IMR-90 (cell line): ENCODE measurements at regions not wholly inside any gene's neighbourhood (a gene's known extent, or its start where the extent isn't known, plus 50 kb on each side); places are given as distances from the start of the nearest gene placed in this dataset.

ENCODE experiments used
- ATAC-seq: fragments of 200-7000 bp; cut with Tn5 transposase; 2 replicates; pipeline ENCODE4 v1.9.1; 2020; ENCODE audit warnings: low read depth, mild to moderate bottlenecking, moderate library complexity
- BruUV-seq: library from RNA; stranded (reverse); fragments of 400-500 nt; replicated peaks from 2 replicates; lab custom pipeline; 2021; lab: Mats Ljungman, UMichigan
- CTCF ChIA-PET: fragments of 300-600 bp; formaldehyde crosslinking; extraction: SDS; loops from one replicate; lab custom pipeline; 2021; ENCODE audit warnings: antibody characterized with exemption; lab: Yijun Ruan, JAX
- POLR2A ChIA-PET: fragments of 300-600 bp; sonication (Branson Sonifier 250); formaldehyde crosslinking; loops from one replicate; lab custom pipeline; 2022; ENCODE audit warnings: antibody characterized with exemption; ENCODE audit not compliant: unreplicated experiment; lab: Charles Lee
- DNase-seq: peaks from one replicate; pipeline ENCODE4 v3.0.0; 2013
- H2AFZ ChIP-seq: replicated peaks from 2 replicates; pipeline ENCODE3; 2013; ENCODE audit warnings: low read length, mild to moderate bottlenecking; ENCODE audit not compliant: poor library complexity
- H2AK5ac ChIP-seq: 2 replicates; pipeline ENCODE4 v1.6.1; 2013; ENCODE audit warnings: low read depth, low read length, inconsistent platforms
- H2AK9ac ChIP-seq: replicated peaks from 2 replicates; pipeline ENCODE3; 2013; ENCODE audit warnings: mild to moderate bottlenecking, low read depth, low read length, moderate library complexity; ENCODE audit not compliant: poor library complexity
- H2BK120ac ChIP-seq: 2 replicates; pipeline ENCODE4 v1.6.1; 2013; ENCODE audit warnings: low read depth, low read length, inconsistent platforms
- H2BK15ac ChIP-seq: 3 replicates; pipeline ENCODE4 v1.6.1; 2013; ENCODE audit warnings: low read depth, low read length, inconsistent platforms
- H2BK20ac ChIP-seq: 2 replicates; pipeline ENCODE4 v1.6.1; 2013; ENCODE audit warnings: low read depth, mild to moderate bottlenecking, inconsistent platforms, low read length, moderate library complexity
- H2BK5ac ChIP-seq: 2 replicates; pipeline ENCODE4 v1.6.1; 2013; ENCODE audit warnings: mild to moderate bottlenecking, low read depth, low read length, inconsistent platforms; ENCODE audit not compliant: poor library complexity, severe bottlenecking
- H3K14ac ChIP-seq: replicated peaks from 2 replicates; pipeline ENCODE4 v1.6.1; 2013; ENCODE audit warnings: low read depth, low read length, inconsistent platforms
- H3K18ac ChIP-seq: 2 replicates; pipeline ENCODE4 v1.6.1; 2013; ENCODE audit warnings: low read depth, low read length, control low read depth
- H3K23ac ChIP-seq: 2 replicates; pipeline ENCODE4 v1.6.1; 2013; ENCODE audit warnings: low read depth, low read length, inconsistent platforms
- H3K27ac ChIP-seq: 2 replicates; pipeline ENCODE4 v1.5.1; 2013; ENCODE audit warnings: mild to moderate bottlenecking, control low read depth, low read length; ENCODE audit not compliant: insufficient read depth
- H3K27me3 ChIP-seq: 2 replicates; pipeline ENCODE4 v1.6.1; 2013; ENCODE audit warnings: low read length; ENCODE audit not compliant: control insufficient read depth, insufficient read depth
- H3K36me3 ChIP-seq: 2 replicates; pipeline ENCODE4 v1.6.1; 2013; ENCODE audit warnings: low read length, mixed read lengths; ENCODE audit not compliant: control insufficient read depth, insufficient read depth
- H3K4ac ChIP-seq: 2 replicates; pipeline ENCODE4 v1.6.1; 2013; ENCODE audit warnings: low read depth, low read length, inconsistent platforms
- H3K4me1 ChIP-seq: 2 replicates; pipeline ENCODE4 v1.6.1; 2013; ENCODE audit warnings: low read length, mixed read lengths; ENCODE audit not compliant: control insufficient read depth, insufficient read depth
- H3K4me2 ChIP-seq: 2 replicates; pipeline ENCODE4 v1.6.1; 2013; ENCODE audit warnings: low read depth, mild to moderate bottlenecking, control low read depth, low read length, moderate library complexity
- H3K4me3 ChIP-seq: 2 replicates; pipeline ENCODE4 v1.5.1; 2013; ENCODE audit warnings: low read depth, mild to moderate bottlenecking, control low read depth, low read length, moderate library complexity; ENCODE audit not compliant: insufficient read depth
- H3K56ac ChIP-seq: 2 replicates; pipeline ENCODE4 v1.6.1; 2013; ENCODE audit warnings: low read length, inconsistent platforms; ENCODE audit not compliant: insufficient read depth; ENCODE audit errors: extremely low read depth
- H3K79me1 ChIP-seq, 2 experiments: 2 replicates each; pipeline ENCODE4 v1.6.1; 2013; ENCODE audit warnings: low read length in 2 of 2, inconsistent platforms in 1 of 2, low read depth in 1 of 2
- H3K9ac ChIP-seq: 2 replicates; pipeline ENCODE4 v1.6.1; 2013; ENCODE audit warnings: low read depth, low read length, control low read depth
- H3K9me1 ChIP-seq: 2 replicates; pipeline ENCODE4 v1.6.1; 2013; ENCODE audit warnings: low read length, inconsistent platforms; ENCODE audit not compliant: insufficient read depth
- H3K9me3 ChIP-seq: 2 replicates; pipeline ENCODE4 v1.6.1; 2013; ENCODE audit warnings: low read length; ENCODE audit not compliant: control insufficient read depth, insufficient read depth
- H4K20me1 ChIP-seq: 2 replicates; pipeline ENCODE4 v1.6.1; 2013; ENCODE audit warnings: low read length, inconsistent platforms; ENCODE audit not compliant: insufficient read depth
- H4K5ac ChIP-seq: 2 replicates; pipeline ENCODE4 v1.6.1; 2013; ENCODE audit warnings: mild to moderate bottlenecking, low read depth, low read length, control low read depth
- H4K8ac ChIP-seq, 2 experiments: 2 replicates each; pipeline ENCODE4 v1.6.1; 2013; ENCODE audit warnings: low read depth in 2 of 2, low read length in 2 of 2, control low read depth in 1 of 2, inconsistent platforms in 1 of 2
- H4K91ac ChIP-seq: 2 replicates; pipeline ENCODE4 v1.6.1; 2013; ENCODE audit warnings: low read depth, low read length, inconsistent platforms; ENCODE audit not compliant: insufficient read depth
- BHLHE40 ChIP-seq: fragments of 150-350 bp; IDR thresholded peaks from 2 replicates; pipeline ENCODE4 v1.6.1; 2016; ENCODE audit warnings: mild to moderate bottlenecking, low read depth, low read length
- CEBPB ChIP-seq: IDR thresholded peaks from 2 replicates; pipeline ENCODE4 v1.6.1; 2012; ENCODE audit warnings: low read depth, low read length, improper control_type of control experiment
- CHD1 ChIP-seq: IDR thresholded peaks from 2 replicates; pipeline ENCODE4 v1.6.1; 2012; ENCODE audit warnings: low read depth, low read length, improper control_type of control experiment
- FOS ChIP-seq: fragments of 150-350 bp; IDR thresholded peaks from 2 replicates; pipeline ENCODE4 v1.6.1; 2016; ENCODE audit warnings: low read depth, low read length
- MAFK ChIP-seq: IDR thresholded peaks from 2 replicates; pipeline ENCODE4 v1.6.1; 2012; ENCODE audit warnings: low read depth, low read length, improper control_type of control experiment
- MAZ ChIP-seq: IDR thresholded peaks from 2 replicates; pipeline ENCODE4 v1.6.1; 2012; ENCODE audit warnings: low read depth, mild to moderate bottlenecking, low read length, improper control_type of control experiment, moderate library complexity, borderline replicate concordance
- MXI1 ChIP-seq: IDR thresholded peaks from 2 replicates; pipeline ENCODE4 v1.6.1; 2012; ENCODE audit warnings: low read depth, mild to moderate bottlenecking, low read length, moderate library complexity, borderline replicate concordance
- NFE2L2 ChIP-seq: fragments of 150-350 bp; IDR thresholded peaks from 2 replicates; pipeline ENCODE4 v1.6.1; 2016; ENCODE audit warnings: low read depth, mild to moderate bottlenecking, low read length
- POLR2A ChIP-seq: IDR thresholded peaks from 2 replicates; pipeline ENCODE4 v1.6.1; 2012; ENCODE audit warnings: mild to moderate bottlenecking, low read depth, low read length
- RAD21 ChIP-seq: IDR thresholded peaks from 2 replicates; pipeline ENCODE4 v1.6.1; 2012; ENCODE audit warnings: low read length, improper control_type of control experiment
- RCOR1 ChIP-seq: IDR thresholded peaks from 2 replicates; pipeline ENCODE4 v1.6.1; 2012; ENCODE audit warnings: mild to moderate bottlenecking, low read length, improper control_type of control experiment; ENCODE audit not compliant: insufficient replicate concordance
- RFX5 ChIP-seq: IDR thresholded peaks from 2 replicates; pipeline ENCODE4 v1.8.0; 2012; ENCODE audit warnings: low read depth, mild to moderate bottlenecking, low read length, moderate library complexity
- SMC3 ChIP-seq: fragments of 150-350 bp; IDR thresholded peaks from 2 replicates; pipeline ENCODE4 v1.6.1; 2016; ENCODE audit warnings: low read depth, mild to moderate bottlenecking, antibody characterized with exemption, low read length, moderate library complexity
- WGBS, 2 experiments: methylation state at CpG; one replicate each; pipeline versions ENCODE4 v1.1.5 to v1.1.7; 2013; ENCODE audit warnings: missing lambda C conversion rate in 2 of 2; ENCODE audit not compliant: insufficient read length in 1 of 2; ENCODE audit errors: extremely low coverage in 2 of 2; 5-methylcytosine and 5-hydroxymethylcytosine counted together
- dilution Hi-C: fragments of 300-500 bp; cut with HindIII; formaldehyde crosslinking; loops from one replicate; pipeline ENCODE4 v1.14.3; 2018; ENCODE audit warnings: low sequenced_read_pairs; ENCODE audit not compliant: unreplicated experiment
- in situ Hi-C: fragments of 300-500 bp; cut with MboI; formaldehyde crosslinking; loops from 3 replicates; pipeline ENCODE4 v1.14.3; 2019; ENCODE audit warnings: low sequenced_read_pairs, inconsistent platforms, mixed read lengths
- intact Hi-C: fragments of 100-400 bp; cut with micrococcal nuclease; formaldehyde crosslinking; loops from 2 replicates; pipeline ENCODE4 v1.10.0; 2022
- TF ChIP-seq, protein P1 (sequence below): fragments of 150-350 bp; IDR thresholded peaks from 2 replicates; pipeline ENCODE4 v1.6.1; 2016; ENCODE audit warnings: low read depth, mild to moderate bottlenecking, low read length, moderate library complexity, borderline replicate concordance
- TF ChIP-seq, protein P2 (sequence below): conservative IDR thresholded peaks from 2 replicates; pipeline ENCODE4 v1.5.1; 2012; ENCODE audit warnings: mild to moderate bottlenecking, low read depth, low read length, improper control_type of control experiment
- TF ChIP-seq, protein P3 (sequence below): fragments of 150-350 bp; IDR thresholded peaks from 2 replicates; pipeline ENCODE4 v1.6.1; 2017; ENCODE audit warnings: mild to moderate bottlenecking, antibody characterized with exemption, low read length, low read depth

- no peak overlapping the region for H3K4me3 ChIP-seq
- no peak overlapping the region for H2AK5ac ChIP-seq
- dilution Hi-C loops (no loop called here), in situ Hi-C loops (no loop called here), intact Hi-C loops (no loop called here)
- H3K9ac ChIP-seq: no peak overlapping the region
- H2BK15ac ChIP-seq: no peak overlapping the region
- no peaks in the 10 kb centered on the region for H3K27me3 ChIP-seq
- H3K9me1 ChIP-seq: no peaks in the 10 kb centered on the region
- no peak overlapping the region for H2AFZ ChIP-seq
- no peaks in the 10 kb centered on the region for H3K9me3 ChIP-seq
- no peak overlapping the region for H3K4ac ChIP-seq
- POLR2A ChIA-PET: no interaction called here
- H3K14ac ChIP-seq: no peak overlapping the region
- no peak overlapping the region for H3K56ac ChIP-seq
- no peaks in the 10 kb centered on the region for H3K36me3 ChIP-seq
- no peak for ATAC-seq
- no peak overlapping the region for H3K18ac ChIP-seq
- TF ChIP-seq MXI1: no peak
- no peak for TF ChIP-seq MAFK
- TF ChIP-seq RCOR1: no peak
- TF ChIP-seq MAZ: no peak
- TF ChIP-seq, protein P1, sequence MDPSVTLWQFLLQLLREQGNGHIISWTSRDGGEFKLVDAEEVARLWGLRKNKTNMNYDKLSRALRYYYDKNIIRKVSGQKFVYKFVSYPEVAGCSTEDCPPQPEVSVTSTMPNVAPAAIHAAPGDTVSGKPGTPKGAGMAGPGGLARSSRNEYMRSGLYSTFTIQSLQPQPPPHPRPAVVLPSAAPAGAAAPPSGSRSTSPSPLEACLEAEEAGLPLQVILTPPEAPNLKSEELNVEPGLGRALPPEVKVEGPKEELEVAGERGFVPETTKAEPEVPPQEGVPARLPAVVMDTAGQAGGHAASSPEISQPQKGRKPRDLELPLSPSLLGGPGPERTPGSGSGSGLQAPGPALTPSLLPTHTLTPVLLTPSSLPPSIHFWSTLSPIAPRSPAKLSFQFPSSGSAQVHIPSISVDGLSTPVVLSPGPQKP: no peak
- TF ChIP-seq POLR2A: no peak
- TF ChIP-seq RFX5: no peak
- TF ChIP-seq NFE2L2: no peak
- TF ChIP-seq, protein P2, sequence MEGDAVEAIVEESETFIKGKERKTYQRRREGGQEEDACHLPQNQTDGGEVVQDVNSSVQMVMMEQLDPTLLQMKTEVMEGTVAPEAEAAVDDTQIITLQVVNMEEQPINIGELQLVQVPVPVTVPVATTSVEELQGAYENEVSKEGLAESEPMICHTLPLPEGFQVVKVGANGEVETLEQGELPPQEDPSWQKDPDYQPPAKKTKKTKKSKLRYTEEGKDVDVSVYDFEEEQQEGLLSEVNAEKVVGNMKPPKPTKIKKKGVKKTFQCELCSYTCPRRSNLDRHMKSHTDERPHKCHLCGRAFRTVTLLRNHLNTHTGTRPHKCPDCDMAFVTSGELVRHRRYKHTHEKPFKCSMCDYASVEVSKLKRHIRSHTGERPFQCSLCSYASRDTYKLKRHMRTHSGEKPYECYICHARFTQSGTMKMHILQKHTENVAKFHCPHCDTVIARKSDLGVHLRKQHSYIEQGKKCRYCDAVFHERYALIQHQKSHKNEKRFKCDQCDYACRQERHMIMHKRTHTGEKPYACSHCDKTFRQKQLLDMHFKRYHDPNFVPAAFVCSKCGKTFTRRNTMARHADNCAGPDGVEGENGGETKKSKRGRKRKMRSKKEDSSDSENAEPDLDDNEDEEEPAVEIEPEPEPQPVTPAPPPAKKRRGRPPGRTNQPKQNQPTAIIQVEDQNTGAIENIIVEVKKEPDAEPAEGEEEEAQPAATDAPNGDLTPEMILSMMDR: no peak
- TF ChIP-seq FOS: no peak
- TF ChIP-seq SMC3: no peak
- no peak for TF ChIP-seq CHD1
- no peak for TF ChIP-seq BHLHE40
- TF ChIP-seq CEBPB: no peak
- no peak for TF ChIP-seq RAD21
- TF ChIP-seq, protein P3, sequence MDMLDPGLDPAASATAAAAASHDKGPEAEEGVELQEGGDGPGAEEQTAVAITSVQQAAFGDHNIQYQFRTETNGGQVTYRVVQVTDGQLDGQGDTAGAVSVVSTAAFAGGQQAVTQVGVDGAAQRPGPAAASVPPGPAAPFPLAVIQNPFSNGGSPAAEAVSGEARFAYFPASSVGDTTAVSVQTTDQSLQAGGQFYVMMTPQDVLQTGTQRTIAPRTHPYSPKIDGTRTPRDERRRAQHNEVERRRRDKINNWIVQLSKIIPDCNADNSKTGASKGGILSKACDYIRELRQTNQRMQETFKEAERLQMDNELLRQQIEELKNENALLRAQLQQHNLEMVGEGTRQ: no peak
- H2AK9ac ChIP-seq: no peak overlapping the region
- no peaks in the 10 kb centered on the region for H3K4me1 ChIP-seq
- H4K20me1 ChIP-seq: no peaks in the 10 kb centered on the region
- no peak overlapping the region for H2BK120ac ChIP-seq
- H2BK5ac ChIP-seq: no peak overlapping the region
- no peak overlapping the region for H3K4me2 ChIP-seq
- no CpG with 5 or more reads among the region's 6 CpGs for WGBS, 2 experiments
- H3K23ac ChIP-seq: no peak overlapping the region
- H2BK20ac ChIP-seq: no peak overlapping the region
- no peak overlapping the region for H4K8ac ChIP-seq
- H3K79me1 ChIP-seq: no peaks in the 10 kb centered on the region
- H4K5ac ChIP-seq: no peak overlapping the region
- no peak overlapping the region for H4K91ac ChIP-seq
- no peak for DNase-seq
- H3K27ac ChIP-seq: no peak overlapping the region
- BruUV-seq: no TSS peak
- CTCF ChIA-PET: no interaction called here
Observed at GRCh38 chr18:33853187-33853586, 275.2 kb downstream of the ASXL3 start.
